ENCODE measurements at regions not wholly inside any gene's neighbourhood (a gene's known extent, or its start where the extent isn't known, plus 50 kb on each side); places are given as distances from the start of the nearest gene placed in this dataset.

DNA sequence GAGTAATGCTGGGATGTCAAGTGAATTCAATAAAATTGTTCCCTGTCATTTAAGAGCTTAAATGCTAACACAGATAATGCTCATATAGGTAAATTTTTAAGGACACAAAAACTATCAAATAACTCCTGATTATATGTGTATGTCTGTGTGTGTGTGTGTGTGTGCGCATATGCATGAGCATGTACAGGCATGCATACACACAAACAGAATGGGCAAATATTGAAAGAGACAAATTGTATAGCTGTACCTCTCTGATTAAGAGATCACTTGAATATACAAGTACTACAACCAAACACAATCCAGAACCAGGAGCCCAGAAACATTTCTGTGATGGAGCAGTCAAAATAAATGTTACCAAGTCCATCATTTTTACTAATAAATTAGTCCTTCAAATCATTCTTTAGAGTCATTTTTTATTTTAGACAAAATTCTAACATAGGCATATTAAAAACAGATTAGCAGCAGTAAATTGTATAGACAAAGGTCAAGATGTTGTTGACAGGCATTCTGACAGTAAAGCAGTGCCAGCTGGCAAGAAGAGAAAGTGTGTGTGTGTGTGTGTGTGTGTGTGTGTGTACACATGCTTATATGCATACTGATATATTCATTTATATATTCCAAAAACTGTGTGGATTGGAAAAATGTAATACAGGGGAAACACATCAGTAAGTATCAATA is 145.3 kb downstream of the CD47 start:
- TF ChIP-seq, protein P1, sequence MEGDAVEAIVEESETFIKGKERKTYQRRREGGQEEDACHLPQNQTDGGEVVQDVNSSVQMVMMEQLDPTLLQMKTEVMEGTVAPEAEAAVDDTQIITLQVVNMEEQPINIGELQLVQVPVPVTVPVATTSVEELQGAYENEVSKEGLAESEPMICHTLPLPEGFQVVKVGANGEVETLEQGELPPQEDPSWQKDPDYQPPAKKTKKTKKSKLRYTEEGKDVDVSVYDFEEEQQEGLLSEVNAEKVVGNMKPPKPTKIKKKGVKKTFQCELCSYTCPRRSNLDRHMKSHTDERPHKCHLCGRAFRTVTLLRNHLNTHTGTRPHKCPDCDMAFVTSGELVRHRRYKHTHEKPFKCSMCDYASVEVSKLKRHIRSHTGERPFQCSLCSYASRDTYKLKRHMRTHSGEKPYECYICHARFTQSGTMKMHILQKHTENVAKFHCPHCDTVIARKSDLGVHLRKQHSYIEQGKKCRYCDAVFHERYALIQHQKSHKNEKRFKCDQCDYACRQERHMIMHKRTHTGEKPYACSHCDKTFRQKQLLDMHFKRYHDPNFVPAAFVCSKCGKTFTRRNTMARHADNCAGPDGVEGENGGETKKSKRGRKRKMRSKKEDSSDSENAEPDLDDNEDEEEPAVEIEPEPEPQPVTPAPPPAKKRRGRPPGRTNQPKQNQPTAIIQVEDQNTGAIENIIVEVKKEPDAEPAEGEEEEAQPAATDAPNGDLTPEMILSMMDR (IDR thresholded peaks at IDR 0.05; ENCODE audit: unreplicated experiment): no peak
- no peak overlapping the region for H3K27ac Mint-ChIP-seq (ENCODE audit: unreplicated experiment)
- intact Hi-C loops (cut with micrococcal nuclease; ENCODE audit: unreplicated experiment): no loop called here
- H3K9me3 Mint-ChIP-seq (ENCODE audit: low read depth, unreplicated experiment): no peaks in the 10 kb centered on the region
- H3K4me1 Mint-ChIP-seq (ENCODE audit: low read depth, unreplicated experiment): peaks cover 9% of the 10 kb centered on the region
- no peaks in the 10 kb centered on the region for H3K36me3 Mint-ChIP-seq (ENCODE audit: insufficient read depth, unreplicated experiment)
- H3K4me3 Mint-ChIP-seq (ENCODE audit: low read depth, unreplicated experiment): no peak overlapping the region
- CTCF ChIA-PET: interaction anchor here (1.2 kb wide), 1 partner anchor 18 kb away, joined by 3 read pairs; no protein-coding TSS in a partner anchor
- BruUV-seq (replicated peaks): no TSS peak
- no peaks in the 10 kb centered on the region for H3K27me3 Mint-ChIP-seq (ENCODE audit: unreplicated experiment)
- DNase-seq: no peak

DNA sequence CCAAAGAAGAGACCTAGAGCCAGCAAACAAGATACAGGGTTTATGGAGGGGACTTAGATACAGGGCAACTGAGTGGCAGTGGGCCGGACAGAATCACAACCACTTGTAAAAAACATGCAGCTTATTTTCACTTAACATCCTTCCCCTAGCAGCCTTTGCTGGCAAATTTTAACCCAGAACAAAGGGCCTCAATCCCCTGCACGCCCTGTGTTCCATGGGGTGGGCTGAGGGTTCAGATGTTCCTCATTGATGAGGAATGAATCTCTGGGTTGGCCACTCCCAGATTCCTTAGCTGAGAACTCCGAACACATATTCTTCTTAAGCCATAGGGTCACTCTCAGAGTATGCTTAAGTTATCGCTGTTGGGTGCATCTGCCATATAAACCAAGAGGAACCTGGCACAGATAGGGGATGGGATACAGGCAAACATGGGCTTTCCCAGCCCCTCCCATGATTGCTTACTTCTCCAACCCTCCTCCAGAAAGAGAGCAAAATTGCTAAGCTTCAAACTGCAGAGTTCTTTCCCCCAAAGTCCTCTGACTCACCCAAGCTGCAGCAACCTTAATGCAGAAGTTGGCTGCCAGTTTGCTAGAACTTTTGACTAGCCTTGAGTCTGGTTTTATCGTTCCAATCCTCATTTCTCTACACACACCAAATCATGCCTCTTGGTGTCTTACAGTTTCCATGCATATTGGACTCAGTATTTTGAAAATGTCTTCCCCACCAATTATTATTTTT is 146.9 kb downstream of the CD47 start:
- CTCF ChIA-PET: interaction anchor here (1.2 kb wide), 1 partner anchor 16 kb away, joined by 3 read pairs; no protein-coding TSS in a partner anchor
- no peak overlapping the region for H3K4me3 Mint-ChIP-seq (ENCODE audit: low read depth, unreplicated experiment)
- no peaks in the 10 kb centered on the region for H3K27me3 Mint-ChIP-seq (ENCODE audit: unreplicated experiment)
- H3K4me1 Mint-ChIP-seq (ENCODE audit: low read depth, unreplicated experiment): peaks cover 9% of the 10 kb centered on the region
- no peaks in the 10 kb centered on the region for H3K9me3 Mint-ChIP-seq (ENCODE audit: low read depth, unreplicated experiment)
- no peaks in the 10 kb centered on the region for H3K36me3 Mint-ChIP-seq (ENCODE audit: insufficient read depth, unreplicated experiment)
- BruUV-seq (replicated peaks): no TSS peak
- no peak overlapping the region for H3K27ac Mint-ChIP-seq (ENCODE audit: unreplicated experiment)
- TF ChIP-seq, protein P1 (IDR thresholded peaks at IDR 0.05; ENCODE audit: unreplicated experiment): no peak
- intact Hi-C loops (cut with micrococcal nuclease; ENCODE audit: unreplicated experiment): no loop called here
- DNase-seq: no peak

DNA sequence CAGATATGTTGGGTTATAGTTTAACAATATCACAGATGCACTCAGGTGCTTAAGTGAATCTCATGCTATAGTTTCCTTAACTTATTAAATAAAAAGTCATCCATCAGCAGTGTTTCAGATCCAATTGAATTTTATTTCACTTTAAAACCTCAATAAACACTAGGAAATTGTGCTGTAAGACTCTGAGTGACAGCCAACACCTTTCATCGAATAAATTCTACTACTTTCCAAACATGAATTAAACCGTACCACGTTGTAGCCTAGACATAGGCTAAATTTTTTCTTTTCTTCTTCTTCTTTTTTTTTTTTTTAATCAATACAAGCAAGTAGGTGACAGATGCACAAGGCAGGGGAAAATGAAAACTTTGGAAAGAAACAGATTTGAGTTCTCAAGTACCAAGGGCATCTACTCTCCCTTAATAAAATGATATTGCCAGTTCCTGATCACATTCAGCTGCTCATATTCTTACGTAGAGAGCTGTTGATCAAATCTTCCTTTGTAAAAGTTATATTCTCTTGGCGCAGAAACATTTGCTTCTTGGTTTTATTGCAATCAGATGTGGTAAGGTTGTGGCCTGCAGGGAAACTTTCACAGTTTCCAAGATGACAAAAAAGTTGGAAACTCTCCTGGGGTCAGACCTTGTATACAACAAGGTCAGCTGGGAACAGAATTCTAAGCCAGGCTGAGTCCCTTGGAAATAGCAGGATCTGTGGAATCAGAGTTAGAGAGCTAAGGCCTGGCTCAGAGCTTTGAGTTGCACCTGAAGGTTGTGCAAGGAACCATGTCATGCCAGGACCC is 147.7 kb downstream of the CD47 start:
- DNase-seq: no peak
- TF ChIP-seq, protein P1 (IDR thresholded peaks at IDR 0.05; ENCODE audit: unreplicated experiment): no peak
- Mint-ChIP-seq H3K27ac (ENCODE audit: unreplicated experiment) (no peak overlapping the region), H3K9me3 (ENCODE audit: low read depth, unreplicated experiment) (no peaks in the 10 kb centered on the region), H3K36me3 (ENCODE audit: insufficient read depth, unreplicated experiment) (no peaks in the 10 kb centered on the region), H3K4me1 (ENCODE audit: low read depth, unreplicated experiment) (peaks cover 13% of the 10 kb centered on the region), H3K27me3 (ENCODE audit: unreplicated experiment) (no peaks in the 10 kb centered on the region), H3K4me3 (ENCODE audit: low read depth, unreplicated experiment) (no peak overlapping the region)
- intact Hi-C loops (cut with micrococcal nuclease; ENCODE audit: unreplicated experiment): no loop called here
- no TSS peak for BruUV-seq (replicated peaks)
- CTCF ChIA-PET: no interaction called here

GRCh38 chr3:107942244-107942643 is 148.6 kb downstream of the CD47 start:
- intact Hi-C loops (cut with micrococcal nuclease; ENCODE audit: unreplicated experiment): no loop called here
- Mint-ChIP-seq H3K27ac (ENCODE audit: unreplicated experiment) (no peak overlapping the region), H3K4me3 (ENCODE audit: low read depth, unreplicated experiment) (no peak overlapping the region), H3K36me3 (ENCODE audit: insufficient read depth, unreplicated experiment) (no peaks in the 10 kb centered on the region), H3K27me3 (ENCODE audit: unreplicated experiment) (no peaks in the 10 kb centered on the region), H3K9me3 (ENCODE audit: low read depth, unreplicated experiment) (no peaks in the 10 kb centered on the region), H3K4me1 (ENCODE audit: low read depth, unreplicated experiment) (peaks cover 18% of the 10 kb centered on the region)
- BruUV-seq (replicated peaks): no TSS peak
- DNase-seq: no peak
- TF ChIP-seq, protein P1 (IDR thresholded peaks at IDR 0.05; ENCODE audit: unreplicated experiment): no peak
- CTCF ChIA-PET: no interaction called here
